CMK (cell line): ENCODE measurements at regions not wholly inside any gene's neighbourhood (a gene's known extent, or its start where the extent isn't known, plus 50 kb on each side); places are given as distances from the start of the nearest gene placed in this dataset.
"Not testable (repeated sequence)": the region's sequence is repeated elsewhere in the genome, so short reads cannot be mapped to it uniquely, and the experiment has no call there.

Experiments
- DNase-seq: peaks from one replicate; pipeline ENCODE4 v3.0.0-alpha.2; 2010; ENCODE audit warnings: low read depth

GRCh38 chr4:45482346-45482745, 641.5 kb downstream of the GABRG1 start:
- DNase-seq: no peak

GRCh38 chr4:45477311-45477733, 646.5 kb downstream of the GABRG1 start:
- no peak for DNase-seq

- peak; percentile 18 for DNase-seq
These were observed 648.3 kb downstream of the GABRG1 start for GRCh38 chr4:45475548-45475947.

- DNase-seq: no peak
These were observed 651.4 kb downstream of the GABRG1 start for GRCh38 chr4:45472490-45472889.

- DNase-seq: no peak
These were observed 652.5 kb downstream of the GABRG1 start for GRCh38 chr4:45471335-45471734.

- no peak for DNase-seq
These were observed 656.7 kb downstream of the GABRG1 start for GRCh38 chr4:45467157-45467556.

- not testable (repeated sequence) for DNase-seq
These were observed 663.7 kb downstream of the GABRG1 start for GRCh38 chr4:45460157-45460556.

- no peak for DNase-seq
These were observed 668.6 kb downstream of the GABRG1 start for GRCh38 chr4:45455217-45455616.

GRCh38 chr4:45453258-45453853, 670.5 kb downstream of the GABRG1 start:
- DNase-seq: no peak

GRCh38 chr4:45442466-45442865, 681.4 kb downstream of the GABRG1 start:
- DNase-seq: no peak

GRCh38 chr4:45438047-45438446, 685.8 kb downstream of the GABRG1 start:
- DNase-seq: no peak

- no peak for DNase-seq
These were observed 686.5 kb downstream of the GABRG1 start for GRCh38 chr4:45437381-45437780.

- no peak for DNase-seq
These were observed 698.7 kb downstream of the GABRG1 start for GRCh38 chr4:45425135-45425534.

- DNase-seq: no peak
These were observed 697.5 kb upstream of the GNPDA2 start for GRCh38 chr4:45423896-45424295.

GRCh38 chr4:45420091-45420674, 693.8 kb upstream of the GNPDA2 start:
- not testable (repeated sequence) for DNase-seq

- no peak for DNase-seq
These were observed 684.4 kb upstream of the GNPDA2 start for GRCh38 chr4:45410701-45411210.

- DNase-seq: no peak
These were observed 683.2 kb upstream of the GNPDA2 start for GRCh38 chr4:45409536-45409935.

GRCh38 chr4:45408996-45409395, 682.6 kb upstream of the GNPDA2 start:
- no peak for DNase-seq

- DNase-seq: no peak
These were observed 672.8 kb upstream of the GNPDA2 start for GRCh38 chr4:45399116-45399515.

- DNase-seq: no peak
These were observed 659.0 kb upstream of the GNPDA2 start for GRCh38 chr4:45385306-45385705.

- no peak for DNase-seq
These were observed 644.1 kb upstream of the GNPDA2 start for GRCh38 chr4:45370408-45370807.

GRCh38 chr4:45368832-45369231, 642.5 kb upstream of the GNPDA2 start:
- DNase-seq: no peak

- DNase-seq: no peak
These were observed 637.6 kb upstream of the GNPDA2 start for GRCh38 chr4:45363931-45364330.
